Keratinocyte (primary cell): ENCODE measurements at regions not wholly inside any gene's neighbourhood (a gene's known extent, or its start where the extent isn't known, plus 50 kb on each side); places are given as distances from the start of the nearest gene placed in this dataset.

Source experiments
- DNase-seq: peaks from one replicate; pipeline ENCODE4 v3.0.0-alpha.2; 2011; ENCODE audit warnings: low read depth, missing footprints, low spot score
- FAIRE-seq: peaks from 2 replicates; lab custom pipeline; 2011; peaks lifted over from hg19 to GRCh38; lab: Jason Lieb, UNC
- H2AFZ ChIP-seq: 2 replicates; pipeline ENCODE4 v1.6.0; 2012; ENCODE audit warnings: low read length, control low read depth, inconsistent platforms; ENCODE audit not compliant: control insufficient read depth
- H3K27ac ChIP-seq: 2 replicates; pipeline ENCODE4 v1.5.1; 2011; ENCODE audit warnings: low read length; ENCODE audit not compliant: control insufficient read depth, insufficient read depth
- H3K27me3 ChIP-seq: 3 replicates; pipeline ENCODE4 v1.6.0; 2011; ENCODE audit warnings: low read length; ENCODE audit not compliant: control insufficient read depth, insufficient read depth; ENCODE audit errors: extremely low read depth
- H3K36me3 ChIP-seq, 2 experiments: 2 replicates in 1 of 2; 3 replicates in 1 of 2; pipeline ENCODE4 v1.5.1; 2011; ENCODE audit warnings: low read length in 2 of 2, mild to moderate bottlenecking in 1 of 2; ENCODE audit not compliant: control insufficient read depth in 2 of 2, insufficient read depth in 2 of 2; ENCODE audit errors: extremely low read depth in 1 of 2
- H3K4me1 ChIP-seq: 3 replicates; pipeline ENCODE4 v1.5.1; 2011; ENCODE audit warnings: low read length; ENCODE audit not compliant: control insufficient read depth, insufficient read depth; ENCODE audit errors: extremely low read depth
- H3K4me2 ChIP-seq: 3 replicates; pipeline ENCODE4 v1.6.0; 2011; ENCODE audit warnings: low read depth, low read length; ENCODE audit not compliant: control insufficient read depth, insufficient read depth; ENCODE audit errors: extremely low read depth
- H3K4me3 ChIP-seq, 3 experiments: fragments of 200-600 bp in 1 of 3; sonication (generic) in 1 of 3; 2 replicates in 2 of 3; 3 replicates in 1 of 3; pipeline ENCODE4 v1.5.1; 2011 to 2016; ENCODE audit warnings: low read length in 3 of 3, mild to moderate bottlenecking in 3 of 3, control low read depth in 2 of 3, inconsistent platforms in 1 of 3, low read depth in 1 of 3, mixed read lengths in 1 of 3, mixed run types in 1 of 3, moderate library complexity in 1 of 3; ENCODE audit not compliant: control insufficient read depth in 2 of 3, insufficient read depth in 2 of 3; ENCODE audit errors: extremely low read depth in 1 of 3
- H3K79me2 ChIP-seq: 2 replicates; pipeline ENCODE4 v1.6.0; 2012; ENCODE audit warnings: low read length; ENCODE audit not compliant: control insufficient read depth, insufficient read depth
- H3K9ac ChIP-seq: 3 replicates; pipeline ENCODE4 v1.6.0; 2011; ENCODE audit warnings: low read length; ENCODE audit not compliant: control insufficient read depth, insufficient read depth; ENCODE audit errors: extremely low read depth
- H3K9me1 ChIP-seq: 3 replicates; pipeline ENCODE4 v1.6.0; 2011; ENCODE audit warnings: low read length; ENCODE audit not compliant: control insufficient read depth, insufficient read depth; ENCODE audit errors: extremely low read depth
- H3K9me3 ChIP-seq: 2 replicates; pipeline ENCODE4 v1.5.1; 2012; ENCODE audit warnings: low read depth, low read length; ENCODE audit not compliant: control insufficient read depth
- H4K20me1 ChIP-seq: 3 replicates; pipeline ENCODE4 v1.6.0; 2011; ENCODE audit warnings: low read length; ENCODE audit not compliant: control insufficient read depth, insufficient read depth; ENCODE audit errors: extremely low read depth
- CTCF ChIP-seq, 3 experiments: IDR thresholded peaks in 1 of 3; conservative IDR thresholded peaks in 1 of 3; optimal IDR thresholded peaks in 1 of 3; 2 replicates in 2 of 3; 3 replicates in 1 of 3; pipeline versions ENCODE3 to v1.5.1; 2011; ENCODE audit warnings: low read length in 3 of 3, mild to moderate bottlenecking in 3 of 3, moderate library complexity in 2 of 3, control low read depth in 1 of 3, inconsistent platforms in 1 of 3; ENCODE audit not compliant: insufficient read depth in 2 of 3; ENCODE audit errors: extremely low read depth in 1 of 3
- EZH2 ChIP-seq: IDR thresholded peaks from one replicate; pipeline ENCODE4 v1.6.1; 2012; ENCODE audit warnings: inconsistent platforms, mild to moderate bottlenecking, low read length, moderate library complexity
- dilution Hi-C: fragments of 300-500 bp; cut with MboI; formaldehyde crosslinking; loops from one replicate; pipeline ENCODE4 v1.7.0; 2020; ENCODE audit warnings: low sequenced_read_pairs; ENCODE audit not compliant: extremely low pct_ligation_motif_present

- H2AFZ ChIP-seq = no peak overlapping the region
- H3K79me2 ChIP-seq = no peaks in the 10 kb centered on the region
- no peak for FAIRE-seq
- H3K9ac ChIP-seq = no peak overlapping the region
- TF ChIP-seq EZH2 (no peak), CTCF (optimal IDR thresholded peaks at IDR 0.05 in 1 of 3, IDR thresholded peaks at IDR 0.05 in 1 of 3, conservative IDR thresholded peaks at IDR 0.05 in 1 of 3; ENCODE audit: extremely low read depth in 1 of 3, insufficient read depth in 2 of 3, low read length in 3 of 3) (no peak)
- H3K27ac ChIP-seq = no peak overlapping the region
- H4K20me1 ChIP-seq = no peaks in the 10 kb centered on the region
- H3K4me2 ChIP-seq = no peak overlapping the region
- H3K4me1 ChIP-seq = no peaks in the 10 kb centered on the region
- H3K27me3 ChIP-seq = no peaks in the 10 kb centered on the region
- dilution Hi-C loops = no loop called here
- no peaks in the 10 kb centered on the region for H3K9me1 ChIP-seq
- DNase-seq = no peak
- no peak overlapping the region for H3K4me3 ChIP-seq
- H3K36me3 ChIP-seq = no peaks in the 10 kb centered on the region
- peaks cover 12% of the 10 kb centered on the region for H3K9me3 ChIP-seq
These were observed 267.1 kb downstream of the EIPR1 start for GRCh38 chr2:3110555-3110954.

GRCh38 chr2:3108710-3109702 lies 268.6 kb downstream of the EIPR1 start:
- no peak overlapping the region for H3K4me2 ChIP-seq
- H3K9ac ChIP-seq = no peak overlapping the region
- DNase-seq = no peak
- dilution Hi-C loops = no loop called here
- H3K9me3 ChIP-seq = peaks cover 12% of the 10 kb centered on the region
- no peaks in the 10 kb centered on the region for H3K79me2 ChIP-seq
- no peaks in the 10 kb centered on the region for H3K36me3 ChIP-seq
- no peaks in the 10 kb centered on the region for H3K27me3 ChIP-seq
- H2AFZ ChIP-seq = no peak overlapping the region
- FAIRE-seq = no peak
- no peak overlapping the region for H3K27ac ChIP-seq
- TF ChIP-seq CTCF (optimal IDR thresholded peaks at IDR 0.05 in 1 of 3, IDR thresholded peaks at IDR 0.05 in 1 of 3, conservative IDR thresholded peaks at IDR 0.05 in 1 of 3; ENCODE audit: extremely low read depth in 1 of 3, insufficient read depth in 2 of 3, low read length in 3 of 3) (no peak), EZH2 (no peak)
- no peaks in the 10 kb centered on the region for H3K9me1 ChIP-seq
- no peaks in the 10 kb centered on the region for H4K20me1 ChIP-seq
- no peaks in the 10 kb centered on the region for H3K4me1 ChIP-seq
- H3K4me3 ChIP-seq = no peak overlapping the region
